NOMO-1 (cell line): ENCODE measurements at regions not wholly inside any gene's neighbourhood (a gene's known extent, or its start where the extent isn't known, plus 50 kb on each side); places are given as distances from the start of the nearest gene placed in this dataset.

ENCODE experiments used
- DNase-seq, 2 experiments: peaks; one replicate each; lab custom pipeline; 2025; ENCODE audit not compliant: unreplicated experiment in 2 of 2; lab: John Stamatoyannopoulos, UW

- no peak for DNase-seq
These were observed 52.5 kb upstream of the FAM136A start for GRCh38 chr2:70354264-70354949.
